ENCODE measurements at regions not wholly inside any gene's neighbourhood (a gene's known extent, or its start where the extent isn't known, plus 50 kb on each side); places are given as distances from the start of the nearest gene placed in this dataset.

- peaks cover 3 to 24% (median 4%) of the 10 kb centered on the region in 5 donors for H3K27me3 Mint-ChIP-seq
- POLR2A ChIA-PET: no interaction called here
- H3K9me3 Mint-ChIP-seq: peaks cover 0 to 17% (median 7%) of the 10 kb centered on the region in 9 donors
- H3K4me3 Mint-ChIP-seq: no peak overlapping the region
- H3K4me1 Mint-ChIP-seq: no peaks in the 10 kb centered on the region
- no peak overlapping the region for H3K27ac Mint-ChIP-seq
- no peak for DNase-seq
- ATAC-seq: no peak
- H3K36me3 Mint-ChIP-seq: peaks cover 0 to 6% (median 0%) of the 10 kb centered on the region in 3 donors
Measured at GRCh38 chr16:73670836-73671820, 623.2 kb upstream of the ZFHX3 start.

DNA sequence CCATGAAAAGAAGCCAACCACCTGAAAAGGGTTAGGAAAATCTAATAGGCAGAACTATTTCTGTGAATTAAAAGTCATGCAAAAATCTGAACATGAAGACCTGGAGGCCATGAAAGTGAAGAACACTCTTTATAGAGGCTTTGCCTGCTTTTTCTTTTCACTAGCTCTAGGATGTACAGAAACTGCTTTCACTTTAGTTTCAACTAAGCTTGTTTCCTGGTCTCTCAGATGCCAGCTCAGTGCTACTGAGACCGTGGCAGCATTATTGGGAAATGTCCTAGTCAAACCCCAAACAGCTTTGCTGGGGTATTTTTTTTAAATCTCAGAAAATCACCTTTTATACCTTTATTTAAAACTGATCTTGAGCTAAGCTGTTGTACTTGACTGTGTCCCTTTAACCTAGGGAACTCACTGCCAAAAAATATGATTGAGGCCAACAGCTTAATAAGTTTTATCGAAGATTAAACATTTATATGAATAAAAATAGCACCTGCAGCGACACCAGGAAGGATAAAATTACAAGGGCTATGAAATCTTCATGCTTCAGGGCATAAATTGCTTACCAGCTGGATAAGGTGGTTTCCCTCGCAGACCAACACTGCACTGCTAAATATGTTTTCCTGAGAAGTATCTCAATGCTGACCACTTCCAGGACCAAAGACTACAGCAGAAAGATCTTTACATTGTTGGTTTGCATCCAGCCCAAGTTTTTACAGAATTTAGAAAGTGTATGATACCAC lies 621.8 kb upstream of the ZFHX3 start:
- no peaks in the 10 kb centered on the region for H3K4me1 Mint-ChIP-seq

DNA sequence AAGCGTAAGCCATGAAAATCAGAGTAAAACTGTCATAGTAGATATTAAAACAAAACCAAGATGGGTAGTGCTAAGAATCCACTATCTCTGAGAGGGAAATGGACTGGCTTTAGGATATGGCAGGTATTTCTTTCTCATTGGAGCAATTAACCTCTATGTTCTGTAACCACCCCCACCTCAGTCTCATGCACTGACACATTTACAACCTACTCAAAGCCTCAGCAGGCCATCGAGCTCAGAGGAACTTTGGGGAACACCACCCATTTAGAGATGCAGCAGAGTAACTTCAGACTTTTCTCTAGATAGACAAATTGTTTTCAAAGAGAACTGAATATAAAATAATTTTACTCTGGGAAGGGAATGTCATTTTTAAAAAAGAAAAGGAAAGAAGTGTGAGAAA lies 615.8 kb upstream of the ZFHX3 start:
- H3K36me3 Mint-ChIP-seq: peaks cover 0 to 6% (median 0%) of the 10 kb centered on the region in 3 donors

More for the DNA sequence above, 621.8 kb upstream of the ZFHX3 start:
- ATAC-seq: no peak
- no peak overlapping the region for H3K27ac Mint-ChIP-seq
- POLR2A ChIA-PET: no interaction called here
- H3K27me3 Mint-ChIP-seq: peaks cover 3 to 24% (median 4%) of the 10 kb centered on the region in 5 donors
- no peak overlapping the region for H3K4me3 Mint-ChIP-seq
- peaks cover 0 to 6% (median 0%) of the 10 kb centered on the region in 3 donors for H3K36me3 Mint-ChIP-seq
- DNase-seq: no peak
- peaks cover 0 to 12% (median 3%) of the 10 kb centered on the region in 9 donors for H3K9me3 Mint-ChIP-seq

GRCh38 chr16:73636196-73636595 lies 588.3 kb upstream of the ZFHX3 start:
- Mint-ChIP-seq H3K27ac (no peak overlapping the region), H3K9me3 (peaks cover 2 to 27% (median 14%) of the 10 kb centered on the region in 9 donors), H3K4me1 (no peaks in the 10 kb centered on the region), H3K36me3 (peaks cover 0 to 7% (median 0%) of the 10 kb centered on the region in 3 donors), H3K27me3 (peaks cover 0 to 1% (median 0%) of the 10 kb centered on the region in 5 donors), H3K4me3 (no peak overlapping the region)
- no peak for DNase-seq
- no peak for ATAC-seq
- POLR2A ChIA-PET: no interaction called here

More for the DNA sequence above, 615.8 kb upstream of the ZFHX3 start:
- Mint-ChIP-seq H3K4me1 (no peaks in the 10 kb centered on the region), H3K27me3 (peaks cover 0 to 7% (median 3%) of the 10 kb centered on the region in 5 donors), H3K27ac (no peak overlapping the region), H3K9me3 (peaks cover 0 to 9% (median 5%) of the 10 kb centered on the region in 9 donors), H3K4me3 (no peak overlapping the region)
- no peak for DNase-seq
- no peak for ATAC-seq
- POLR2A ChIA-PET: no interaction called here

GRCh38 chr16:73629011-73629410 lies 581.1 kb upstream of the ZFHX3 start:
- Mint-ChIP-seq H3K4me3 (no peak overlapping the region), H3K9me3 (peaks cover 0 to 2% (median 0%) of the 10 kb centered on the region in 9 donors), H3K27ac (no peak overlapping the region), H3K4me1 (no peaks in the 10 kb centered on the region), H3K27me3 (no peaks in the 10 kb centered on the region), H3K36me3 (no peaks in the 10 kb centered on the region)
- ATAC-seq (no peak), DNase-seq (no peak)
- POLR2A ChIA-PET: no interaction called here

- Mint-ChIP-seq H3K4me1 (no peaks in the 10 kb centered on the region), H3K27me3 (peaks cover 0 to 10% (median 4%) of the 10 kb centered on the region in 5 donors), H3K27ac (no peak overlapping the region), H3K36me3 (no peaks in the 10 kb centered on the region), H3K4me3 (no peak overlapping the region), H3K9me3 (peaks cover 0 to 4% (median 0%) of the 10 kb centered on the region in 9 donors)
- POLR2A ChIA-PET: no interaction called here
- no peak for ATAC-seq
- no peak for DNase-seq
Measured at GRCh38 chr16:73617738-73618137, 569.8 kb upstream of the ZFHX3 start.

DNA sequence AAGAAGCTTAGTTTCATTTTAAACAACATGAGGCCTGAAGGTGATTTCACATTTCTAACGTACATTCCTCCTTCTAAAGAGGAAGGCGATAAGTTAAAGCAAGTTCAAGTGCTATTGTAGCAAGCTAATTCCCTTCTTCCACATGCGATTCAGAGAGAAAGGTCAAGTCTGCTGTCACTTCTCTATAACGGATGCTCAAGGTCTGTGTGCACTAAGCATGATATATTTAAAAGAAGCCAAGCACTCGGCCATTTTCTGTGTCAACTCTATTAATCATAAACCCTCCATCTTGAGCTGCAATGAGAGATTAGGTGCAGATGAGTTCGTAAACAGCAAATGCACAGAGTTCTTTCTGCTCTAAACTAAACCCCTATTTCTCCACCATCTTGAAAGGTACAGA lies 568.8 kb upstream of the ZFHX3 start:
- Mint-ChIP-seq H3K36me3 (no peaks in the 10 kb centered on the region), H3K4me1 (no peaks in the 10 kb centered on the region), H3K9me3 (peaks cover 0 to 4% (median 0%) of the 10 kb centered on the region in 9 donors), H3K27me3 (peaks cover 0 to 11% (median 5%) of the 10 kb centered on the region in 5 donors), H3K4me3 (no peak overlapping the region), H3K27ac (no peak overlapping the region)
- POLR2A ChIA-PET: no interaction called here
- ATAC-seq (no peak), DNase-seq (no peak)

GRCh38 chr16:73616166-73616753 lies 568.3 kb upstream of the ZFHX3 start:
- POLR2A ChIA-PET: no interaction called here
- no peak for DNase-seq
- Mint-ChIP-seq H3K4me1 (no peaks in the 10 kb centered on the region), H3K27me3 (peaks cover 0 to 11% (median 5%) of the 10 kb centered on the region in 5 donors), H3K9me3 (peaks cover 0 to 4% (median 0%) of the 10 kb centered on the region in 9 donors), H3K36me3 (no peaks in the 10 kb centered on the region), H3K27ac (no peak overlapping the region), H3K4me3 (no peak overlapping the region)
- no peak for ATAC-seq

DNA sequence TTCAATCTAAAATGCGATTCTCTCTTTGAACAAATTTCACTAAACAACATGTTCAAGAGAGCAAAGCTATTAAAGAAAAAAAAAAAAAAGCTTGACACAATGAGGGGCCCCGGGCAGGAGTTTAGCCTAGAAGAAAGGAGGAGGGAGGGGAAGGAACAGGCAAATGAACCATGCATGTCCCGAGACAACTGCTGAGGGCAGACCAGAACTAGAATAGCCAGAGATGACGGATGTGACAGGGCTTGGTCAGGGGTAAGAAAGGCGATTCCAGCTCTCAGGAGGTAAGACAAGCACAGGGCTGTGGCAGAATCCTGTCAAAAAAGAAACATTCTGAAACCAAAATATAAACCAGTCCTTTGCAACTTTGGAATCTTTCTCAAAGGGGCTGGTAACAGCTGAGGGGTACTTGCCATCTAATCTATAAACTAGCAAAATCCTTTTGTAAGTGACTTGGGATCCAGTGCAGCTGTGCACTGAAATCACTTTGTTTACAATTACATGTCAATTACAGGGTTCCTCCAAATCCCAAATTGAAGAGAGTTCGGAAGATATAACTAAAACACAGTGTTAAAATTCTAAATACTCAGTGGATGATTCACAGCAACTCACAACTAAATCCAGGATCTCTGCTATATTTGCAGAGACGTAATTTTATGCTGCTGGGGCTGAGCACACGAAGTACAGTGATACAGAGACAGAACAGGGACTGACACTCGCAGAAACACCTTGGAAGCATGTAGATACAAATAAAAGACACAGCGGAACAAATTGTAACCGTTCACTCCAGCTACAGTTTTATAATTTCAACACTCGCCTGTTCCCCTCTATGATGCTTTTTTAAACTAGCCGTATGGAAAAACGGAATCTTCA lies 567.4 kb upstream of the ZFHX3 start:
- POLR2A ChIA-PET: no interaction called here
- H3K4me3 Mint-ChIP-seq: no peak overlapping the region

DNA sequence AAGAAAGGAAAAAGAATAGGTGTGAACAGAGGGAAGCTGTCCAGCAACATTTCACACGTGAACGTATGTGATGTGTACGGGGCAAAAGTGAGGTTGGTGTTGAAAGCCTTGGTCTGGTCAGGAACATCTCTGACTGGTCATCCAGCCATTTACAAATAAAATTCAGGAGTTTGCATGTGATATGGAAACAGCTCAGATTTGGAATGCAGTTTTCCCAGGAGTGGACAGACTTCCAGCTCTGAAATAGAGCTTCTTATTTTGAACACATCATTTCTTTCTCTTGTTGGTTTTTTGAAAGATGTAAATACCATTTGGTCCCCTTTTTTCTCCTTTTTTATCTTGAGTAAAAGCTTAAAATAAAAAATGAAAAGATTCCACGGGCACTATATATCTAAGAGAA lies 566.2 kb upstream of the ZFHX3 start:
- no peak for ATAC-seq
- Mint-ChIP-seq H3K4me3 (no peak overlapping the region), H3K9me3 (peaks cover 0 to 4% (median 0%) of the 10 kb centered on the region in 9 donors), H3K4me1 (no peaks in the 10 kb centered on the region), H3K27me3 (peaks cover 3 to 18% (median 5%) of the 10 kb centered on the region in 5 donors), H3K36me3 (no peaks in the 10 kb centered on the region), H3K27ac (no peak overlapping the region)
- POLR2A ChIA-PET: no interaction called here
- no peak for DNase-seq

More for the DNA sequence above, 567.4 kb upstream of the ZFHX3 start:
- no peak for DNase-seq
- Mint-ChIP-seq H3K9me3 (peaks cover 0 to 4% (median 0%) of the 10 kb centered on the region in 9 donors), H3K4me1 (no peaks in the 10 kb centered on the region), H3K27ac (no peak overlapping the region), H3K27me3 (peaks cover 1 to 18% (median 5%) of the 10 kb centered on the region in 5 donors), H3K36me3 (no peaks in the 10 kb centered on the region)
- ATAC-seq: no peak

- no peak for DNase-seq
- ATAC-seq: no peak
- Mint-ChIP-seq H3K9me3 (peaks cover 0 to 2% (median 0%) of the 10 kb centered on the region in 9 donors), H3K27ac (no peak overlapping the region), H3K4me1 (no peaks in the 10 kb centered on the region), H3K27me3 (peaks cover 6 to 16% (median 12%) of the 10 kb centered on the region in 5 donors), H3K4me3 (no peak overlapping the region), H3K36me3 (no peaks in the 10 kb centered on the region)
- POLR2A ChIA-PET: no interaction called here
Measured at GRCh38 chr16:73610605-73611156, 562.8 kb upstream of the ZFHX3 start.

- Mint-ChIP-seq H3K36me3 (no peaks in the 10 kb centered on the region), H3K4me1 (no peaks in the 10 kb centered on the region), H3K4me3 (no peak overlapping the region), H3K27me3 (peaks cover 6 to 16% (median 8%) of the 10 kb centered on the region in 5 donors), H3K9me3 (peaks cover 0 to 2% (median 0%) of the 10 kb centered on the region in 9 donors), H3K27ac (no peak overlapping the region)
- POLR2A ChIA-PET: no interaction called here
- no peak for ATAC-seq
- DNase-seq: no peak
Measured at GRCh38 chr16:73610160-73610559, 562.2 kb upstream of the ZFHX3 start.

Data from naive thymus-derived CD8-positive, alpha-beta T cell (primary cell).